Activated CD8-positive, alpha-beta memory T cell treated with anti-CD3 and anti-CD28 coated beads, Interleukin-2, amount 10 ng/mL, durations not matched to agents 7 days and 5 days (primary cell): ENCODE measurements at regions not wholly inside any gene's neighbourhood (a gene's known extent, or its start where the extent isn't known, plus 50 kb on each side); places are given as distances from the start of the nearest gene placed in this dataset.
"Not testable (repeated sequence)": the region's sequence is repeated elsewhere in the genome, so short reads cannot be mapped to it uniquely, and the experiment has no call there.

Experiments
- ATAC-seq: fragments of 150-1000 bp; cut with Tn5 transposase; one replicate; pipeline ENCODE4 v1.10.0; 2021; ENCODE audit warnings: moderate library complexity
- CTCF ChIA-PET: fragments of 350-600 bp; sonication (Branson Sonifier 250); formaldehyde crosslinking; loops from one replicate; lab custom pipeline; 2021; ENCODE audit warnings: antibody characterized with exemption; lab: Charles Lee
- DNase-seq: peaks from one replicate; pipeline ENCODE4 v3.0.0-alpha.2; 2020
- H3K27ac Mint-ChIP-seq: one replicate; pipeline ENCODE4 v1.8.0; 2021; ENCODE audit warnings: mild to moderate bottlenecking, mixed read lengths
- H3K27me3 Mint-ChIP-seq: one replicate; pipeline ENCODE4 v1.8.0; 2021; ENCODE audit warnings: mixed read lengths
- H3K36me3 Mint-ChIP-seq: one replicate; pipeline ENCODE4 v1.8.0; 2021; ENCODE audit warnings: mild to moderate bottlenecking, mixed read lengths
- H3K4me1 Mint-ChIP-seq: one replicate; pipeline ENCODE4 v1.8.0; 2021; ENCODE audit warnings: mixed read lengths
- H3K4me3 Mint-ChIP-seq: one replicate; pipeline ENCODE4 v1.8.0; 2021; ENCODE audit warnings: mild to moderate bottlenecking, moderate library complexity, mixed read lengths
- H3K9me3 Mint-ChIP-seq: one replicate; pipeline ENCODE4 v1.8.0; 2022; ENCODE audit warnings: low read depth, mixed read lengths

DNA sequence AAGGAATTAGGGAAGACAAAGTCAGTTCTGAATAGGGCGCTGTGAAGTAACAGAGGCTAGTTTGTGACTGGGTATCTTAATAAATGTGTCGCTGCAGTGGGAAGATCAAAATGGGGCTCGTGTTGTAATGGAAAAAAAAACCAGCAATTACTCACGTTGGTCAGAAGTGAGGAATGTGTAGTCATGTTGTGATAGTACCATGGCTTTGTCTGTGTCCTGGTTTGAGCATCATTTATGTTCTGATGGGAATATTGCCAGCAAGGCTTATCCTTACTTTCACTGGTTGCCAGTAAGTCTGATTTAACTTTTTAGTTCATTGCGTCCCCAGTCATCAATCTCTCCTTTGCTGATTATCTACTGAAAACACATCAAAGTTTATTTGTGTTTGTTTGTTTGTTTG is 467.6 kb downstream of the NYAP2 start:
- Mint-ChIP-seq H3K4me3 (no peak overlapping the region), H3K9me3 (no peaks in the 10 kb centered on the region), H3K36me3 (no peaks in the 10 kb centered on the region), H3K27ac (no peak overlapping the region), H3K27me3 (no peaks in the 10 kb centered on the region), H3K4me1 (no peaks in the 10 kb centered on the region)
- CTCF ChIA-PET, result no interaction called here
- ATAC-seq (no peak), DNase-seq (no peak)

DNA sequence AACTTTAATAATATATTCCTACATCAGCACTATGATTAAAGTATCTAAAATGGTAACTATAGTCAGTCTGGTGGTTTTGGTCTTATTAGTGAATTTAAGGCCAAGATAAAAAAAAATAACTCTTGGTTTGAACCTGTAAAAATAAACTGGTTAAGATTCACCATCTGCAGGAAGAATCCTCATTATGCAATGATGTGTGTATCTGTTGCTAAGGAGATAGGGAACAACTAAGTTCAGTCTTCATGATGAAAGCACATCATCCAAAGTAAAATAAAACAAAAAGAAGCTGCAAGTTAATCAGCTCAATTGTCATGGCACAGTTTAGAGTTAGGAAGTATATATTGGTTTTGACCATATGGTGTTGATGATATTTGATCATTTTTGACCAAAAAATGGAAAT is 466.0 kb downstream of the NYAP2 start:
- DNase-seq (no peak), ATAC-seq (no peak)
- H3K27me3 Mint-ChIP-seq, result no peaks in the 10 kb centered on the region
- no peaks in the 10 kb centered on the region for H3K36me3 Mint-ChIP-seq
- no peak overlapping the region for H3K4me3 Mint-ChIP-seq
- no peak overlapping the region for H3K27ac Mint-ChIP-seq
- no peaks in the 10 kb centered on the region for H3K4me1 Mint-ChIP-seq
- no peaks in the 10 kb centered on the region for H3K9me3 Mint-ChIP-seq
- CTCF ChIA-PET, result no interaction called here

DNA sequence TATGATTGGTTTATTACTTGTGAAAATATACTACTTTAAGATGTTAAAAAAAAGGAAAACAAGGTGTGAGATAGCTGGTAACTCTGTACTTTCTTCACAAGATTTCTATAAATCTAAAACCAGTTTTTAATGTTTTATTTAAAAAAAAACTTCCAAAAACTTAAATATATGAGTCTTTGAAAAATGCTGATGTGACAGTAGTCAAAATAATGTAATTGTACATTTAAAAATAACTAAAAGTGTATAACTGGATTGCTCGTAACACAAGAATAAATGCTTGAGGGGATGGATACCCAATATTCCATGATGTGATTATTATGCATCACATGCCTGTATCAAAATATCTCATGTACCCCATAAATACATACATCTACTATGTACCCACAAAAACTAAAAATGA is 464.9 kb downstream of the NYAP2 start:
- no peaks in the 10 kb centered on the region for H3K9me3 Mint-ChIP-seq
- no peaks in the 10 kb centered on the region for H3K4me1 Mint-ChIP-seq
- no peak overlapping the region for H3K27ac Mint-ChIP-seq
- no peaks in the 10 kb centered on the region for H3K27me3 Mint-ChIP-seq
- DNase-seq (no peak), ATAC-seq (no peak)
- CTCF ChIA-PET, result no interaction called here
- H3K36me3 Mint-ChIP-seq, result no peaks in the 10 kb centered on the region
- H3K4me3 Mint-ChIP-seq, result no peak overlapping the region

DNA sequence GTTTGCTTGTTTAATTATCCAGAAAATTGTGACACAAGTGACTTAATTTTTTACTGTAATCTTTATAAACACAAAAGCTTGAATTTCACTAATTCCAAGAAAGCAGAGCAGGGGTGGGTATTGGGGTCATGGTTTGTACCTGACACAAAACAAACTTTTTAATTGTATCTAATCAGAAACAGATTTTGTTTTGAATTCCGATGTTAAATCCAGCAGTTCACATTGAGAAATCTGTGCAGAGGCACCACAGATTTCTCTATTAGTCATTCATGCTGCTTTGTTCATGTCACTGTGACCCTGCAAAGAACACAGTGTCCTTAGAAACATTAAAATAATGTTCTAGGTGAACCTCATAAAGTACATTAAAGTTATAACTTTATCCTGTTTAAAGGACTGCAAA is 443.4 kb downstream of the NYAP2 start:
- DNase-seq, result no peak
- no peak overlapping the region for H3K27ac Mint-ChIP-seq
- H3K9me3 Mint-ChIP-seq, result no peaks in the 10 kb centered on the region
- no peaks in the 10 kb centered on the region for H3K4me1 Mint-ChIP-seq
- no peak overlapping the region for H3K4me3 Mint-ChIP-seq
- CTCF ChIA-PET, result no interaction called here
- no peaks in the 10 kb centered on the region for H3K27me3 Mint-ChIP-seq
- H3K36me3 Mint-ChIP-seq, result no peaks in the 10 kb centered on the region
- ATAC-seq, result no peak

DNA sequence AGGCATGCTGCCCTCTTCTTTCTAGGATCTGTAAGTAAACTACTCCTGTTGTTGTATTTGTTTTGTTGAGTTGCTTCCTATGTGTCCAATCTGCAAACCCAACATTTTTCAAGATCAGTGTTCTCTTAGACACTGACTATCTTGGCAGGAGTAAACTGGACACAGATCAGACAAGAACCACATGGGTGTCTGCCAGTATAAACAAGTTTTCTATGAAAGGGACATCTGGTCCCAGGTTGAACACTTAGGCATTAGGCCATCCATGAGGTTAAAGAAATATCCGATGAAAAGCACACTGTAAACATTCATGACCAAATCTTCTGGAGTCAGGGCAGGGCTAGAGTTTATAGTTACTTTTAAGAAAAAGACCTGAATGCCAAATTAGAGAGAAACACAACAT is 441.8 kb downstream of the NYAP2 start:
- ATAC-seq (no peak), DNase-seq (no peak)
- Mint-ChIP-seq H3K4me3 (no peak overlapping the region), H3K27me3 (no peaks in the 10 kb centered on the region), H3K9me3 (no peaks in the 10 kb centered on the region), H3K36me3 (no peaks in the 10 kb centered on the region), H3K4me1 (no peaks in the 10 kb centered on the region), H3K27ac (no peak overlapping the region)
- CTCF ChIA-PET, result no interaction called here

DNA sequence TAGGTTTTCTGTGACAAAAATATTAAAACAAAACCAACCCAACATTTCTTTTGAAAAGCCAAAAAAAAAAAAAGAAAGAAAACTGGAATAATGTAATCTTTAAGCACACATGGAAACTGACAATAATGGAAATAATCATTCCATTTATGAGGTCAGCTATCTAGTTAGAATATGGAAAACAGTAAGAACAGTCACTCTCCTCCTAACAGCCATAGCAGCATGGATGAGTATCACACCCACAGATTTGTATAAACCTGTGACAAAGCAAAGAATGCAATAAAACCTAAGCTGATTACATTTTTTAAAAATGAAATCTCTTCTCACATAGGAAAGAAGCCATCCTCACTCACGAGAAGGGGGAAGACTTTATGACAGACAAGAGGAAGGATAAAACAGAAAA is 437.8 kb downstream of the NYAP2 start:
- ATAC-seq (no peak), DNase-seq (no peak)
- H3K4me3 Mint-ChIP-seq, result no peak overlapping the region
- H3K27ac Mint-ChIP-seq, result no peak overlapping the region
- no peaks in the 10 kb centered on the region for H3K9me3 Mint-ChIP-seq
- no peaks in the 10 kb centered on the region for H3K4me1 Mint-ChIP-seq
- CTCF ChIA-PET, result no interaction called here
- no peaks in the 10 kb centered on the region for H3K36me3 Mint-ChIP-seq
- no peaks in the 10 kb centered on the region for H3K27me3 Mint-ChIP-seq

DNA sequence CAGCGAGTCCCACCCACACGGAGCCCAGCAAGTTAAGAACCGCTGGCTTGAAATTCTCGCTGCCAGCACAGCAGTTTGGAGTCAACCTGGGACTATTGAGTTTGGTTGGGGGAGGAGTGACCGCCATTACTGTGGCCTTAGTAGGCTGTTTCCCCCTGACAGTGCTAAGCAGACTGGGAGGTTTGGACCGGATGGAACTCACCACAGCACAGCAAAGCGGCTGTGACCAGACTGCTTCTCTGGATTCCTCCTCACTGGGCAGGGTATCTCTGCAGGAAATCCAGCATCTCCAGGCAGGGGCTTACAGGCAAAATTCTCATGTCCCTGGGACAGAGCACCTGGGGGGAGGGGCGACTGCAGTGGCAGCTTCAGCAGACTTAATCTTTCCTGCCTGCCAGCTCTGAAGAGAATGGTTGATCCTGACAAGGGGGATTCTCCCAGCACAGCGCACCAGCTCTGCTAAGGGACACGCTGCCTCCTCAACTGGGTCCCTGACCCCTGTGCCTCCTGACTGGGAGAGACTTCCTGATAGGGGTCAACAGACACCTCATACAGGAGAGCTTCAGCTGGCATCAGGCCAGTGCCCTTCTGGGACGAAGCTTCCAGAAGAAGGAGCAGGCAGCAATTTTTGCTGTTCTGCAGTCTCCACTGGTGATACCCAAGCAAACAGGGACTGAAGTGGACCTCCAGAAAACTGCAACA is 425.4 kb downstream of the NYAP2 start:
- ATAC-seq, result no peak
- H3K9me3 Mint-ChIP-seq, result no peaks in the 10 kb centered on the region
- no peak for DNase-seq
- CTCF ChIA-PET, result no interaction called here
- H3K27ac Mint-ChIP-seq, result no peak overlapping the region
- H3K36me3 Mint-ChIP-seq, result no peaks in the 10 kb centered on the region
- H3K4me3 Mint-ChIP-seq, result no peak overlapping the region
- H3K4me1 Mint-ChIP-seq, result no peaks in the 10 kb centered on the region
- H3K27me3 Mint-ChIP-seq, result no peaks in the 10 kb centered on the region

DNA sequence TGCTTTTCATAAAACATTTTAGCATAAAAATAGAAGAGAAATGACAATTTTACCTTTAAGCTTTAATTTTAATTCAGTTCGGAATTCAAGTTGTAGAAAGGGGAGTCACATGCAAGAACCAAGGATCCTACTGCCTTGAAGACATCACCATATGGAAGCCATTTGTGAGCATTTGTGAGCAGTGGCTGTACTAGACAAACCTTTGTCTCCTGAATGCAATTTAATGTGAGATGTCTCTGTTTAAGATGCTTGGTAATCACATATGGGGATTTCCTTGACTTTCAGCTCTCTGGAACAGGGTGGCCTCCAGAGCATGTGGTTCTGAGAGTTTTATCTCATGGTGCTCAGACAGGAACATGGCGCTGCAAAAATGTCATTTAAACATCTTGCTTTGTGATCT is 421.8 kb downstream of the NYAP2 start:
- no peaks in the 10 kb centered on the region for H3K9me3 Mint-ChIP-seq
- no peak for ATAC-seq
- no peaks in the 10 kb centered on the region for H3K36me3 Mint-ChIP-seq
- no peaks in the 10 kb centered on the region for H3K4me1 Mint-ChIP-seq
- H3K4me3 Mint-ChIP-seq, result no peak overlapping the region
- no peak for DNase-seq
- CTCF ChIA-PET, result interaction anchor here (1.1 kb wide), 1 partner anchor 18 kb away, joined by 3 read pairs; no protein-coding TSS in a partner anchor
- no peak overlapping the region for H3K27ac Mint-ChIP-seq
- no peaks in the 10 kb centered on the region for H3K27me3 Mint-ChIP-seq

DNA sequence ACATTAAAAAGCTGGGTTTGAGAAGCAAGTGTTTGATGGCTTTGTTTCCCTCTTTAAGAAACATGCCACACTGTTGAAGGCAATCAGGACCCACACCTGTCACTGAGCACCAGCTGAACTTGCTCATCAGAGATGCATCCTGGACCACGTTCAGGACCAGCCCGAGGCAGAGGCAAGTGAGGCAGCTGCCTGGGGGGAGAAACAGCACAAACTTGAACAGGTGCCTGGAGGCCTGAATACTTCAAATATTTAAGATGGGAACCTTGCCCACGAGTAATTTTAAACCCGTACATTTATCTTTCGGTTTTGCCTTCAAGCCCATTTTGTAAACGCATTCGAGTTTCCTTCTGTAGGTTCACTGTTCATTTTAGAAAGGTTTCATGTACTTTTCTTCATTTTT is 421.3 kb downstream of the NYAP2 start:
- DNase-seq (no peak), ATAC-seq (no peak)
- Mint-ChIP-seq H3K27ac (no peak overlapping the region), H3K36me3 (no peaks in the 10 kb centered on the region), H3K4me1 (no peaks in the 10 kb centered on the region), H3K9me3 (no peaks in the 10 kb centered on the region), H3K4me3 (no peak overlapping the region), H3K27me3 (no peaks in the 10 kb centered on the region)
- CTCF ChIA-PET, result no interaction called here

DNA sequence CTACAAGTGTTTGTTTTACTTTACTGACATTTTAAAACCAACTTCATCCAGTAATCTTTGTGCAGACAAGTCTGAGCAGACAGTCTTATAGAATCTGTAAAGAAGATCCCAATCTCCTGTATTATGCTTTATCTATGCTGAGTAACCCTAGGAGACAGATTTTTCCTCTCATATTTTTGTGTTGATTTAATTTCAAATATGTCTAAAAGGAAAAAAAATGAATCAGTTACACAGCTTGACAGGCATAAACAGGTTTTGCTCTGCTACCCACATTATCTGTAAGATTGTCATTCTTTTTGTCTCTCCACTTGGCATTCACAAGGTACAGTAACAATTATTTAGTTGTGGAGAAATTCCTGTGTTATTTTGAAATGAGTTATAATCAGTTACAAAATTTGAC is 415.0 kb downstream of the NYAP2 start:
- Mint-ChIP-seq H3K27ac (no peak overlapping the region), H3K4me1 (no peaks in the 10 kb centered on the region), H3K36me3 (no peaks in the 10 kb centered on the region), H3K9me3 (no peaks in the 10 kb centered on the region), H3K4me3 (no peak overlapping the region), H3K27me3 (no peaks in the 10 kb centered on the region)
- CTCF ChIA-PET, result no interaction called here
- ATAC-seq, result no peak
- DNase-seq, result no peak

DNA sequence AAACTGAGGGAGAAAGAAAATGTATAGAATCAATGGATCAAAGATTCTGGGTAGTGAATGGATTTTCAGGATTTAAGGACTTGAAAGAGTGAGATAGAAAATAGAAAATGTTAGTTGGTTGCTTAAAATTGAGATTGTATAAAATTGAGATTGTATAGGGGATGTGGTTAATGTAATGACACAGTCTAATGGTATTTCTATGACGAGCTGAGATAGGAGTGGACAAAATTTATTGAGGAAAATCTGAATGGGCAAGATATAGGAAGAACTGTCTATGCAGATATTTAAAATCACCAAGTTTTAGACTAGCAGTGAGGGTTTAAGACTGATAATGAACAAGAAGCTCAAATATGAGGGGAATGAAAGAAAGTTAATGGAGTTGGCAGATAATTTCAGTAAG is 406.6 kb downstream of the NYAP2 start:
- no peak for DNase-seq
- no peak overlapping the region for H3K27ac Mint-ChIP-seq
- H3K4me1 Mint-ChIP-seq, result no peaks in the 10 kb centered on the region
- H3K9me3 Mint-ChIP-seq, result no peaks in the 10 kb centered on the region
- ATAC-seq, result no peak
- no peaks in the 10 kb centered on the region for H3K36me3 Mint-ChIP-seq
- CTCF ChIA-PET, result no interaction called here
- no peaks in the 10 kb centered on the region for H3K27me3 Mint-ChIP-seq
- H3K4me3 Mint-ChIP-seq, result no peak overlapping the region

DNA sequence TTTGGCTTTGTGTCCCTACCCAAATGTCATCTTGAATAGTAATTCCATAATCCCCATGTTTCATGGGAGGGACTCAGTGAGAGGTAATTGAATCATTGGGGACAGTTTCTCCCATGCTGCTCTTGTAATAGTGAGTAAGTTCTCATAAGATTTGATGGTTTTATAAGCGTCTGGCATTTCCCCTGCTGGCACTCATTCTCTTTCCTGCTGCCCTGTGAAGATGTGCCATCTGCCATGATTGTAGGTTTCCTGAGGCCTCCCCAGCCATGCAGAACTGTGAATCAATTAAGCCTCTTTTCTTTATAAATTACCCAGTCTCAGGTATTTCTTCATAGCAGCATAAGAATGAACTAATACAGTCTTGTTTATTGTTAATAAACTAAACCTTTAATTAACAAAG is 402.6 kb downstream of the NYAP2 start:
- H3K27me3 Mint-ChIP-seq, H3K4me1 Mint-ChIP-seq, DNase-seq, CTCF ChIA-PET, H3K36me3 Mint-ChIP-seq, ATAC-seq, H3K4me3 Mint-ChIP-seq, H3K27ac Mint-ChIP-seq, H3K9me3 Mint-ChIP-seq: not testable (repeated sequence)

DNA sequence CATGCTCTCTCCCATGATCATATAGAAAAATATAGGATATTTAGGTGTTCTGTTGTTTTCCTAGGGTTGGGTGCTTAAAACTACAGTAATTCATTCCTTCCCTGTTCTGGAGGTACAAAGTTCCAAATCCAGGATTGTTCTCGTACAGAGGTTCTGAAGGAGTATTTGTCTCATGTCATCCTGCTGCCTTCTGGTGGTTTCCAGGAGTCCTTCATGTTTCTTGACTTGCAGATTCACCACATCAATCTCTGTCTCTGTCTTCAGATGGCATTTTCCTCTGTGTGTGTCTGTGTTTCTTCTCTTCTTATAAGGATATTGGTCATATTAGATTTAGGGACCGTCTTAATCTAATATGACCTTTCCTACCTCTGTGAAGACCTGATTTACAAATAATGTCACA is 397.9 kb downstream of the NYAP2 start:
- Mint-ChIP-seq H3K9me3 (no peaks in the 10 kb centered on the region), H3K4me3 (no peak overlapping the region), H3K27ac (no peak overlapping the region), H3K36me3 (no peaks in the 10 kb centered on the region), H3K4me1 (no peaks in the 10 kb centered on the region), H3K27me3 (no peaks in the 10 kb centered on the region)
- ATAC-seq (no peak), DNase-seq (no peak)
- CTCF ChIA-PET, result no interaction called here

DNA sequence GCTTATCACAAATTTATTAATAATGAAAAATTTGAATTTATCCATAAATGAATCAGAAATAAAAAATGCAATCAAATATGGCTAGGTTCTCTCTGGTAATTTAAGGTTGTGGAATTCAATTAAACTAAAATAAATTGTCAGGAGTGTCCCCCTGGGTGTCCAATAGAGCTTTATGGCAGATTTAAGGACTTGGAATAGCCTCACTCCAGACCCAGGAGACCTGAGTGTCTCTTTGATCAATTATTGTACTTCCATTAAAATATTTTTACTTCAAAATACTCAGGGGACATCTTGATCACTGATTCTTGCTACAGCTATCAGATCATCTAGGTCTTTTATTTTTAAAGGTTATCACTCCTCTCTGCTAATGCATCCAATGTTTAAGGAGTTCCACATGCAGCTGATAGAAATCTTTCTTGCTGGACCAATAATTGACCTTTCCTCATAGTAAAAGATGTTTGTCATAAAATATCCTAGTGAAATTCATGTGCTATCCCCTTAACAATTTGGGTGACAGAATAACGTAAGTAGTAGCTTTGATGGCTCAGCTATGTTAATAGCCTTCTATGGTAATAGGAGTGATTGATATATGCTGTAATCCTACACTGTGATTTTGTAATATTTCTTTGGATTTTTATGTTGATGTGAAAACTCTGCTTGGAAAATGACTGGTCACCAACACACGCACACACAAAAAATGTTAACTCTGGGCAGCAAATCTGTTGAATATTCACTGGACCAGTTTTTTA is 395.3 kb downstream of the NYAP2 start:
- Mint-ChIP-seq H3K4me1 (no peaks in the 10 kb centered on the region), H3K27ac (no peak overlapping the region), H3K4me3 (no peak overlapping the region), H3K9me3 (no peaks in the 10 kb centered on the region), H3K27me3 (no peaks in the 10 kb centered on the region), H3K36me3 (no peaks in the 10 kb centered on the region)
- no peak for DNase-seq
- ATAC-seq, result no peak
- CTCF ChIA-PET, result no interaction called here
